ENCODE measurements at regions not wholly inside any gene's neighbourhood (a gene's known extent, or its start where the extent isn't known, plus 50 kb on each side); places are given as distances from the start of the nearest gene placed in this dataset.

- TF ChIP-seq SP1 (IDR thresholded peaks at IDR 0.05), result no peak
- no peak for TF ChIP-seq FOXM1 (IDR thresholded peaks at IDR 0.05; ENCODE audit: borderline replicate concordance)
- TF ChIP-seq PKNOX1 (IDR thresholded peaks at IDR 0.05), result no peak
- no peak for TF ChIP-seq ZNF384 (IDR thresholded peaks at IDR 0.05)
- TF ChIP-seq FOXK2 (IDR thresholded peaks at IDR 0.05), result no peak
- no peak for TF ChIP-seq FOXA1 (IDR thresholded peaks at IDR 0.05)
- no peak for TF ChIP-seq TARDBP (IDR thresholded peaks at IDR 0.05)
- no peak for TF ChIP-seq NFRKB (IDR thresholded peaks at IDR 0.05)
- TF ChIP-seq HDGF (IDR thresholded peaks at IDR 0.05; ENCODE audit: borderline replicate concordance), result no peak
- TF ChIP-seq SUZ12 (IDR thresholded peaks at IDR 0.05), result no peak
- no peak for TF ChIP-seq ARNT (IDR thresholded peaks at IDR 0.05)
- TF ChIP-seq CTBP1 (IDR thresholded peaks at IDR 0.05; ENCODE audit: borderline replicate concordance), result no peak
- no peak for TF ChIP-seq ELF4 (IDR thresholded peaks at IDR 0.05)
- no peak for TF ChIP-seq L3MBTL2 (conservative IDR thresholded peaks at IDR 0.05)
These were observed 98.8 kb upstream of the DUSP10 start for GRCh38 chr1:221840511-221841243.
